ENCODE measurements at regions not wholly inside any gene's neighbourhood (a gene's known extent, or its start where the extent isn't known, plus 50 kb on each side); places are given as distances from the start of the nearest gene placed in this dataset.

- Histone ChIP-seq H2AFZ (no peak overlapping the region), H3K4me1 (ENCODE audit: insufficient read depth) (no peaks in the 10 kb centered on the region), H3K4me2 (no peak overlapping the region), H3K27ac (ENCODE audit: low read depth) (no peak overlapping the region), H3K36me3 (ENCODE audit: insufficient read depth) (no peaks in the 10 kb centered on the region), H3K79me2 (replicated peaks; ENCODE audit: insufficient read depth) (no peaks in the 10 kb centered on the region), H4K20me1 (replicated peaks; ENCODE audit: insufficient read depth) (no peaks in the 10 kb centered on the region), H3K9me2 (ENCODE audit: insufficient read depth) (peaks cover 2% of the 10 kb centered on the region; the same call in 1 of the 2 replicates), H3F3A (replicated peaks; ENCODE audit: low read depth) (no peaks in the 10 kb centered on the region), H3K27me3 (ENCODE audit: insufficient read depth) (no peaks in the 10 kb centered on the region), H3K4me3 (no peak overlapping the region)
- Mint-ChIP-seq H3K4me1 (peaks cover 16% of the 10 kb centered on the region), H3K4me3 (no peak overlapping the region), H3K27me3 (ENCODE audit: insufficient read depth, low read depth, poor library complexity) (peaks cover 9% of the 10 kb centered on the region), H3K9me3 (no peaks in the 10 kb centered on the region), H3K36me3 (ENCODE audit: low read depth) (no peaks in the 10 kb centered on the region; the same call in 2 of the 3 replicates), H3K27ac (no peak overlapping the region)
- no peak for DNase-seq (ENCODE audit: low spot score)
- TF ChIP-seq REST (IDR thresholded peaks at IDR 0.05; ENCODE audit: unreplicated experiment) (no peak), ZNF462 (CRISPR knock-in tag; IDR thresholded peaks at IDR 0.05) (no peak), EZH2 (IDR thresholded peaks at IDR 0.05; ENCODE audit: low read depth, unreplicated experiment) (no peak), NANOG (IDR thresholded peaks at IDR 0.05; ENCODE audit: borderline replicate concordance) (no peak), ZNF114 (CRISPR knock-in tag; IDR thresholded peaks at IDR 0.05) (no peak), ETS1 (IDR thresholded peaks at IDR 0.05) (no peak), POLR2AphosphoS5 (IDR thresholded peaks at IDR 0.05; ENCODE audit: low read depth) (no peak), EZH2phosphoT487 (IDR thresholded peaks at IDR 0.05; ENCODE audit: unreplicated experiment) (no peak), STAT1 (IDR thresholded peaks at IDR 0.05; ENCODE audit: unreplicated experiment) (no peak), CREB1 (CRISPR knock-in tag; IDR thresholded peaks at IDR 0.05; ENCODE audit: low read depth) (no peak), JUNB (IDR thresholded peaks at IDR 0.05; ENCODE audit: unreplicated experiment) (no peak), CTCF (conservative IDR thresholded peaks at IDR 0.05; ENCODE audit: low read depth in 2 of 2) (no peak), ZNF331 (CRISPR knock-in tag; IDR thresholded peaks at IDR 0.05; ENCODE audit: low read depth) (no peak)
- no peak for ATAC-seq
Observed at GRCh38 chr6:4513561-4513960, 262.6 kb upstream of the CDYL start.

Data from GM23338 (cell line).